A673 (cell line): ENCODE measurements at regions not wholly inside any gene's neighbourhood (a gene's known extent, or its start where the extent isn't known, plus 50 kb on each side); places are given as distances from the start of the nearest gene placed in this dataset.
"Not testable (repeated sequence)": the region's sequence is repeated elsewhere in the genome, so short reads cannot be mapped to it uniquely, and the experiment has no call there.

Source experiments
- BruUV-seq: library from RNA; stranded (reverse); fragments of 400-500 nt; replicated peaks from 2 replicates; lab custom pipeline; 2021; lab: Mats Ljungman, UMichigan
- CTCF ChIA-PET: fragments of 300-600 bp; sonication (Branson Sonifier 250); formaldehyde crosslinking; loops from one replicate; lab custom pipeline; 2022; ENCODE audit warnings: antibody characterized with exemption; lab: Charles Lee
- POLR2A ChIA-PET: fragments of 300-600 bp; sonication (Branson Sonifier 250); formaldehyde crosslinking; loops from one replicate; lab custom pipeline; 2022; ENCODE audit warnings: antibody characterized with exemption; ENCODE audit not compliant: low non-redundant PET; lab: Charles Lee
- DNase-seq: peaks from one replicate; pipeline ENCODE4 v3.0.0-alpha.2; 2015; ENCODE audit warnings: low spot score
- H3K27ac ChIP-seq: fragments of 200-600 bp; sonication (generic); 2 replicates; pipeline ENCODE4 v1.5.1; 2016; ENCODE audit warnings: mixed run types, low read depth, mild to moderate bottlenecking, mixed read lengths, antibody characterized with exemption, low read length; ENCODE audit not compliant: poor library complexity, severe bottlenecking
- H3K27me3 ChIP-seq: fragments of 200-600 bp; sonication (generic); replicated peaks from 2 replicates; pipeline ENCODE4 v1.6.1; 2017; ENCODE audit warnings: mixed run types, low read depth, mild to moderate bottlenecking, mixed read lengths, antibody characterized with exemption, low read length; ENCODE audit not compliant: insufficient read depth, poor library complexity
- H3K36me3 ChIP-seq: fragments of 200-600 bp; sonication (generic); 2 replicates; pipeline ENCODE4 v1.6.1; 2016; ENCODE audit warnings: mixed run types, mild to moderate bottlenecking, mixed read lengths, antibody characterized with exemption, low read length; ENCODE audit not compliant: insufficient read depth, poor library complexity, severe bottlenecking
- H3K4me1 ChIP-seq: fragments of 200-600 bp; sonication (generic); 2 replicates; pipeline ENCODE4 v1.6.1; 2017; ENCODE audit warnings: mixed run types, mild to moderate bottlenecking, mixed read lengths, antibody characterized with exemption, low read length; ENCODE audit not compliant: insufficient read depth, poor library complexity, severe bottlenecking
- H3K4me3 ChIP-seq: fragments of 200-600 bp; sonication (generic); 2 replicates; pipeline ENCODE4 v1.5.1; 2016; ENCODE audit warnings: low read depth, mixed run types, mild to moderate bottlenecking, mixed read lengths, low read length; ENCODE audit not compliant: poor library complexity, severe bottlenecking
- H3K9me3 ChIP-seq: fragments of 200-600 bp; sonication (generic); 2 replicates; pipeline ENCODE4 v1.6.1; 2016; ENCODE audit warnings: mixed run types, low read depth, mild to moderate bottlenecking, mixed read lengths, antibody characterized with exemption, low read length; ENCODE audit not compliant: poor library complexity, severe bottlenecking
- EZH2 ChIP-seq: fragments of 200-600 bp; sonication (generic); IDR thresholded peaks from 2 replicates; pipeline ENCODE4 v1.6.1; 2017; ENCODE audit warnings: borderline replicate concordance, low read depth, mild to moderate bottlenecking, mixed read lengths, antibody characterized with exemption, low read length; ENCODE audit not compliant: poor library complexity, severe bottlenecking
- intact Hi-C: fragments of 100-400 bp; cut with micrococcal nuclease; formaldehyde crosslinking; loops from one replicate; pipeline ENCODE4 v1.10.0; 2022; ENCODE audit not compliant: unreplicated experiment
- TF ChIP-seq, protein P1 (sequence below): fragments of 300-800, 200-600 bp; sonication (generic); conservative IDR thresholded peaks from 2 replicates; pipeline ENCODE4 v1.5.1; 2017; ENCODE audit warnings: low read depth, mild to moderate bottlenecking, antibody characterized with exemption, low read length, moderate library complexity, mixed read lengths

DNA sequence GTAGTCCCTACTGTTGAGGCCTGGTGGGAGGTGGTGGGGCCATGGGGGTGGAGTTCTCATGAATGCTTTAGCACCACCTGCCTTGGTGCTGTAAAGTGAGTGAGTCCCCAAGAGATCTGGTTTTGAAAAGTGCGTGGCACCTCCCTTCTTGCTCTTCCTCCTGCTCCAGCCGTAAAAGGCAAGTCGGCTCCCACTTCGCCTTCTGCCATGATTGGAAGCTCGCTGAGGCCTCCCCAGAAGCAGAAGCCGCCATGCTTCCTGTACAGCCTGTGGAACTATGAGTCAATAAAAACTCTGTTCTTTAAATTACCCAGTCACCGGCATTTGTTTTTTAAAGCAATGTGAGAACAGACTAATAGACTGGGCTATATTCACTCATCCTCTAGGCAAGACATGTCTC is 141.3 kb upstream of the ALKAL2 start:
- CTCF ChIA-PET: no interaction called here
- Histone ChIP-seq H3K27me3 (no peaks in the 10 kb centered on the region), H3K27ac (no peak overlapping the region), H3K4me1 (no peaks in the 10 kb centered on the region), H3K4me3 (no peak overlapping the region), H3K9me3 (no peaks in the 10 kb centered on the region), H3K36me3 (no peaks in the 10 kb centered on the region)
- POLR2A ChIA-PET: no interaction called here
- BruUV-seq: no TSS peak
- TF ChIP-seq EZH2: no peak
- TF ChIP-seq, protein P1, sequence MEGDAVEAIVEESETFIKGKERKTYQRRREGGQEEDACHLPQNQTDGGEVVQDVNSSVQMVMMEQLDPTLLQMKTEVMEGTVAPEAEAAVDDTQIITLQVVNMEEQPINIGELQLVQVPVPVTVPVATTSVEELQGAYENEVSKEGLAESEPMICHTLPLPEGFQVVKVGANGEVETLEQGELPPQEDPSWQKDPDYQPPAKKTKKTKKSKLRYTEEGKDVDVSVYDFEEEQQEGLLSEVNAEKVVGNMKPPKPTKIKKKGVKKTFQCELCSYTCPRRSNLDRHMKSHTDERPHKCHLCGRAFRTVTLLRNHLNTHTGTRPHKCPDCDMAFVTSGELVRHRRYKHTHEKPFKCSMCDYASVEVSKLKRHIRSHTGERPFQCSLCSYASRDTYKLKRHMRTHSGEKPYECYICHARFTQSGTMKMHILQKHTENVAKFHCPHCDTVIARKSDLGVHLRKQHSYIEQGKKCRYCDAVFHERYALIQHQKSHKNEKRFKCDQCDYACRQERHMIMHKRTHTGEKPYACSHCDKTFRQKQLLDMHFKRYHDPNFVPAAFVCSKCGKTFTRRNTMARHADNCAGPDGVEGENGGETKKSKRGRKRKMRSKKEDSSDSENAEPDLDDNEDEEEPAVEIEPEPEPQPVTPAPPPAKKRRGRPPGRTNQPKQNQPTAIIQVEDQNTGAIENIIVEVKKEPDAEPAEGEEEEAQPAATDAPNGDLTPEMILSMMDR: no peak
- intact Hi-C loops: no loop called here
- no peak for DNase-seq

DNA sequence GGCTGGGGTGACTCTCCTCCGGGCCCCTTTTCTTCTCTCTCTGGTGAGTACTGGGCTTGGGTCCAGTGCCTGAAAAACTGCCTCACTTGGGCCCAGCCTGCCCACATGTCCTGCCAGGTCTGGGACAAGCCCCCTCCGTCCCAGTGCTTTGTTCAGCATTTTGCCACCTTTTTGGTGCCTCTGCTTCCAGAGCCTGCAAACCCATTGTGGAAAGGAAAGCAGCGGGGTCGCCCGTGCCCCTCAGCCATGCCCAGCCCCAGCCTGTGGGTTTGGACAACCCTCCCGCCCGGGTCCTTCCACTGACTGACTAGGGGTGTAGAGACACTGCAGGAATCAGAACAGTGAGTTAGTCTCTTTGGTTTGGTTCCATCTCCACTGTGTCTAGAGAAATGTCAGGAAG is 140.7 kb upstream of the ALKAL2 start:
- no peaks in the 10 kb centered on the region for H3K27me3 ChIP-seq
- intact Hi-C loops: no loop called here
- CTCF ChIA-PET: no interaction called here
- H3K4me1 ChIP-seq: no peaks in the 10 kb centered on the region
- H3K36me3 ChIP-seq: no peaks in the 10 kb centered on the region
- no peak overlapping the region for H3K4me3 ChIP-seq
- TF ChIP-seq, protein P1: no peak
- TF ChIP-seq EZH2: no peak
- no peaks in the 10 kb centered on the region for H3K9me3 ChIP-seq
- POLR2A ChIA-PET: no interaction called here
- DNase-seq: no peak
- H3K27ac ChIP-seq: no peak overlapping the region
- BruUV-seq: no TSS peak

DNA sequence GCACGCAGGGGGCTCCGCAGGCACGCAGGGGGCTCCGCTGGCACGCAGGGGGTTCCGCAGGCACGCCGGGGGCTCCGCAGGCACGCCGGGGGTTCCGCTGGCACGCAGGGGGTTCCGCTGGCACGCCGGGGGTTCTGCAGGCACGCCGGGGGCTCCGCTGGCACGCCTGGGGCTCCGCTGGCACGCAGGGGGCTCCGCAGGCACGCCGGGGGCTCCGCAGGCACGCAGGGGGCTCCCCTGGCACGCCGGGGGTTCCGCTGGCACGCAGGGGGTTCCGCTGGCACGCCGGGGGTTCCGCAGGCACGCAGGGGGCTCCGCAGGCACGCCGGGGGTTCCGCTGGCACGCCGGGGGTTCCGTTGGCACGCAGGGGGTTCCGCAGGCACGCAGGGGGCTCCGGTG is 138.8 kb upstream of the ALKAL2 start:
- H3K27ac ChIP-seq, intact Hi-C loops, DNase-seq, POLR2A ChIA-PET, H3K4me3 ChIP-seq, H3K27me3 ChIP-seq, CTCF ChIA-PET, H3K4me1 ChIP-seq, H3K9me3 ChIP-seq, H3K36me3 ChIP-seq, BruUV-seq: not testable (repeated sequence)

DNA sequence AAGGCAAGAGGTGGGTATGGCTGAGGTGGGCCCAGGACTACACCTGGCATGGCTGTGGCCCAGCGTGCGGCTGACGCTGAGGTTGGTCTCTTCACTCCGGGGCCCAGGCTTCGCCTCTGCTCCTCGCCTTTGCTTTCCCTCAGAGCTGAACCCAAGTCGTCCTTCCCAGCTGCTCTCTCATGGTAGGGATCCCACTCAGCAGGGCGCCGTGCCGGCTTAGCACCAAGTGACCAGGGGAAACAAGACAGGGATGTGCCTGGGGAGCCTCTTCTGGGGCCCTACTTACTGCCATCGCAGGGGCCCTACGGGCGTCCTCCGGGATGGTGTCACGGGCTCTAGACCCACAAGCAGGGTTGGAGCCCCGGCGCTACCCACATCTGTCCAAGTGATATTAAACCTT is 138.1 kb upstream of the ALKAL2 start:
- CTCF ChIA-PET: no interaction called here

More for the DNA sequence above, 138.1 kb upstream of the ALKAL2 start:
- Histone ChIP-seq H3K36me3 (no peaks in the 10 kb centered on the region), H3K27ac (no peak overlapping the region), H3K4me3 (no peak overlapping the region), H3K27me3 (no peaks in the 10 kb centered on the region), H3K9me3 (no peaks in the 10 kb centered on the region), H3K4me1 (no peaks in the 10 kb centered on the region)
- POLR2A ChIA-PET: no interaction called here
- BruUV-seq: no TSS peak
- no peak for DNase-seq
- TF ChIP-seq, protein P1: no peak
- no peak for TF ChIP-seq EZH2
- intact Hi-C loops: no loop called here
